ENCODE measurements at regions not wholly inside any gene's neighbourhood (a gene's known extent, or its start where the extent isn't known, plus 50 kb on each side); places are given as distances from the start of the nearest gene placed in this dataset.
"Not testable (repeated sequence)": the region's sequence is repeated elsewhere in the genome, so short reads cannot be mapped to it uniquely, and the experiment has no call there.

DNA sequence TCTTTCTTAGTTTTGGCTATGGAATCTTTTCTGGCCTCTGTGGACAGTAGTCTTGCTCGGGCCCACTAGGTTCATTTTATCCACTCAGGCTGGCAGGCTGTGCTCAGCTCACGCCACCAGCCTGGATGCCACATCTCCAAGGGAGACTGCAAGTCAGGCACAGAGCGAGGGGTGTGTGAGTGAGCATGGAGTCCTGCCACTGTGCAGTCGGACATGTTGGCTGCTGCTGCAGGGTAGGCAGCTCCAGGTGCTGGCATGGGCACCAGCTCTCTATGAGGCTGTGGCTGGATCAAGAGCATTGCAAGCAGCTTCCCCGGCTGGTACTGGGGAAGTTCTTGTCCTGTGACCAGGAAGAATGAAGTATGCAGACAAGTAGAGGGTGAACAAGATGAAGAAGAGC lies 158.9 kb downstream of the PCTP start:
- 88 to 92% methylated on average over 2 to 3 of the region's 5 CpGs for WGBS, 2 experiments (ENCODE audit: insufficient coverage in 2 of 2)

DNA sequence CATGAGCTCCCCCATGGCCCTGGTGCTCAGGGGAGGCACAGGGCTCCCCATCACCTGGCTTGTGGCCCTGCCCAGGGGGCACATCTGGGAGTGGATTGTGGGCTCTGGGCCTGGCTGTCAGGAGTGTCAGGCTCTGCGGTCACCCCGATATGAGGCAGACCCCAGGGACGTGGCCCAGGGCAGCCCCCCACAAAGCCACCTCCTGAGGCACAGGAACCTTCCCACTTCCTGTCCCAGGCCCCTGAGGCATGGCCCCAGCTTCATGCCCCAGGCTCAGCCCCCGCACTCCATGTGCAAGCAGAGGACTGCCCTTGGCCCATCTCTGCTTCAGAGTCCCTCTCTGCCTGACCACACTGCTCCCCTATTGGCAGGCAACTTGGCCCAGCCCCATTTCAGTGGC lies 160.3 kb downstream of the PCTP start:
- no peaks in the 10 kb centered on the region for H3K4me1 ChIP-seq (ENCODE audit: control insufficient read depth, insufficient read depth, low read length, poor library complexity, severe bottlenecking)
- no peaks in the 10 kb centered on the region for H3K9me3 ChIP-seq (ENCODE audit: control insufficient read depth, low read length)
- 82 to 100% methylated on average over 1 to 3 of the region's 4 CpGs for WGBS, 2 experiments (ENCODE audit: insufficient coverage in 2 of 2)
- no peak overlapping the region for H3K27ac ChIP-seq (ENCODE audit: low read depth, low read length, severe bottlenecking)
- no peak overlapping the region for H3K4me3 ChIP-seq (ENCODE audit: extremely low read depth, insufficient read depth, low read length, poor library complexity, severe bottlenecking)
- H3K36me3 ChIP-seq (ENCODE audit: control insufficient read depth, insufficient read depth, low read length), result no peaks in the 10 kb centered on the region

More for the DNA sequence above, 158.9 kb downstream of the PCTP start:
- Histone ChIP-seq H3K4me1 (ENCODE audit: control insufficient read depth, insufficient read depth, low read length, poor library complexity, severe bottlenecking) (no peaks in the 10 kb centered on the region), H3K9me3 (ENCODE audit: control insufficient read depth, low read length) (no peaks in the 10 kb centered on the region), H3K27ac (ENCODE audit: low read depth, low read length, severe bottlenecking) (no peak overlapping the region), H3K36me3 (ENCODE audit: control insufficient read depth, insufficient read depth, low read length) (no peaks in the 10 kb centered on the region), H3K4me3 (ENCODE audit: extremely low read depth, insufficient read depth, low read length, poor library complexity, severe bottlenecking) (no peak overlapping the region)

DNA sequence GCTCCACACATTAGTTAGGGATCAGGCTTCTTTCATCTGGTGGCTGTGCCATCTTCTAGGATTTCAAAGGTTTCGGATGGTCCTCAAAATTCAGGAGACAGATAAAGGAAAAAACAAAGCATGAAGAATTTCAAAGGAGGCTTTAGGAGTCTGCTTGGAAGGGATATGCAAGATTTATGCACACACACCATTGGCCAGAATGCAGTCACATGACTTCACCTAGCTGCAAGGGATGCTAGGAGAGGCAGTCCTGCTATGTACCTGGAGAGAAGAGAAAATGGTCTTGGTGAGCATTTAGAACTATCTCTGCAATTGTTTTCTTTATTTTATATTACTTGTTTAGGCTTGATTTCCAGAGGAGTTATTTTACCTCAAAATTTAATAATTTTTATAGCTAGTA lies 174.6 kb downstream of the PCTP start:
- H3K9me3 ChIP-seq (ENCODE audit: control insufficient read depth, low read length), result peaks cover 4% of the 10 kb centered on the region
- H3K4me1 ChIP-seq (ENCODE audit: control insufficient read depth, insufficient read depth, low read length, poor library complexity, severe bottlenecking), result no peaks in the 10 kb centered on the region
- no peaks in the 10 kb centered on the region for H3K36me3 ChIP-seq (ENCODE audit: control insufficient read depth, insufficient read depth, low read length)
- WGBS, 2 experiments (ENCODE audit: insufficient coverage in 2 of 2), result 88 to 100% methylated on average over 1 of the region's 1 CpG
- no peak overlapping the region for H3K27ac ChIP-seq (ENCODE audit: low read depth, low read length, severe bottlenecking)
- no peak overlapping the region for H3K4me3 ChIP-seq (ENCODE audit: extremely low read depth, insufficient read depth, low read length, poor library complexity, severe bottlenecking)

DNA sequence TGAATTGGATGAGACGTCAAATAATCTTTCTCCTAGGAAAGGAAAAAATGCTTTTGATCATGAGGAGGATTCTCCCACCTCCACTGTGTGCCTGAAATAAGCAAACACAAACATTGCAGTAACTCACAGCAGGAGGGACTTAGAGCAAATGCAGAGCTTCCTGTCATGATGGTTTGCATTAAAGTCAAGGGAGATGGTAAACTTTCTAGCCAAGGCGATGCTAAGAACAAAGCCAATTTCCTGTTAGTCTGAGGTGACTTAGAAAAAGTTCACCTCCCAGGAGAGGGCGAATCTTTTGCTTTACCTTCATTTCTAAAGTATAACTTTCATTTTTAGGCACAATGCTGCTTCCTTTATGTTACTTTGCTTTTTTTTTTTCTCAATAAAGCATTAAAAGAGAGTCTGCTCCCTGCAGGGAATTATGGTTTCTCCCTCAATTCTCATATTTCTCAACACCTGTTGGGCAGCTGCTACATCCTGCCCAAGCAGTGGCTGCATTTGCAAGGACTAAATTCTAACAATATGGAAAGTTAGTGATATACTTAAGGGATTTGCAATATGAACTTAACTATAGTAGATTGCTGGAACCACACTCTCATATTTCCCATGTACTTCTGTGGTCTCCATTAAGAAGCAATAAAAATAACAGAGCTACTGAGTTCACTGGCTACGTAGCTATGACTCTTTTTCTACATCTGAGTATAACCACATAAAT lies 175.6 kb downstream of the PCTP start:
- WGBS, 2 experiments (ENCODE audit: insufficient coverage in 2 of 2), result 30 to 39% methylated on average over 2 of the region's 4 CpGs
- no peak overlapping the region for H3K4me3 ChIP-seq (ENCODE audit: extremely low read depth, insufficient read depth, low read length, poor library complexity, severe bottlenecking)
- peaks cover 4% of the 10 kb centered on the region for H3K9me3 ChIP-seq (ENCODE audit: control insufficient read depth, low read length)
- no peaks in the 10 kb centered on the region for H3K36me3 ChIP-seq (ENCODE audit: control insufficient read depth, insufficient read depth, low read length)
- no peak overlapping the region for H3K27ac ChIP-seq (ENCODE audit: low read depth, low read length, severe bottlenecking)
- no peaks in the 10 kb centered on the region for H3K4me1 ChIP-seq (ENCODE audit: control insufficient read depth, insufficient read depth, low read length, poor library complexity, severe bottlenecking)

DNA sequence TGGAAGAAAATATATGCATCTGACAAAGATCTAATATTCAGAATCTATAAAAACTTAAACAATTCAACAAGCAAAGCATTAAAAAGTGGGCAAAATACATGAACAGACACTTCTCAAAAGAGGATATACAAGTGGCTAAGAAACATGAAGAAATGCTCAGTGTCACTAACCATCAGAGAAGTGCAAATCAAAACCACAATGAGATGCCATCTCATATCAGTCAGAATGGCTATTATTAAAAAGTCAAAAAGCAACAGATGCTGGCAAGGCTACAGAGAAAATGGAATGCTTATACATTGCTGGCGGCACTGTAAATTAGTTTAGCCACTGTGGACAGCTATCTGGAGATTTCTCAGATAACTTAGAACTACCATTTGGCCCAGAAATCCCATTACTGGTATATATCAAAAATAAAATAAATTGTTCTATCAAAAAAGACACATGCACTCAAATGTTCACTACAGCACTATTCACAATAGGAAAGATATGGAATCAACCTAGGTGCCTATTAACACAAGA lies 179.5 kb downstream of the PCTP start:
- no peaks in the 10 kb centered on the region for H3K4me1 ChIP-seq (ENCODE audit: control insufficient read depth, insufficient read depth, low read length, poor library complexity, severe bottlenecking)
- WGBS, 2 experiments (ENCODE audit: insufficient coverage in 2 of 2), result 67 to 100% methylated on average over 1 of the region's 1 CpG
- H3K36me3 ChIP-seq (ENCODE audit: control insufficient read depth, insufficient read depth, low read length), result no peaks in the 10 kb centered on the region
- H3K4me3 ChIP-seq (ENCODE audit: extremely low read depth, insufficient read depth, low read length, poor library complexity, severe bottlenecking), result no peak overlapping the region
- H3K27ac ChIP-seq (ENCODE audit: low read depth, low read length, severe bottlenecking), result no peak overlapping the region
- peaks cover 2% of the 10 kb centered on the region for H3K9me3 ChIP-seq (ENCODE audit: control insufficient read depth, low read length)

DNA sequence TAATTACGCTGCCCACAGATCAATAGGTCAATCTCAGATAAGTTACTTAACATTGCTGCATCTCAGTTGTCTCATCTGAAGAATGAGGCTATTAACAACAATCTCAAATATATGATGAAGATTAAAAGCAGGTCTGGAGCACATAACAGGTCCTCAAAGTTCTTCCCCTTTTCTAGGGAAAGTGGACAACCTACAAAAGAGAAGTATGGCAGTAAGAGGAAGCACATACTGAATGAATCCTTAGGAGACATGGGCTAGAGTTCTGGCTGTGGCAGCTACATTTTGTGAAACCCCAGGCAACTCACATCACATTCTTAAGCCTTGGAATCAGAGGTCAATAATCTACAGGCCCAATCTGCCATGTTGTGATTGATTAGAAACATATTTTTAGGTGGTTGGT lies 180.6 kb downstream of the PCTP start:
- WGBS, 2 experiments (ENCODE audit: insufficient coverage in 2 of 2), result no CpG with 5 or more reads among the region's 1 CpG
- Histone ChIP-seq H3K4me3 (ENCODE audit: extremely low read depth, insufficient read depth, low read length, poor library complexity, severe bottlenecking) (no peak overlapping the region), H3K4me1 (ENCODE audit: control insufficient read depth, insufficient read depth, low read length, poor library complexity, severe bottlenecking) (no peaks in the 10 kb centered on the region), H3K36me3 (ENCODE audit: control insufficient read depth, insufficient read depth, low read length) (no peaks in the 10 kb centered on the region), H3K27ac (ENCODE audit: low read depth, low read length, severe bottlenecking) (no peak overlapping the region), H3K9me3 (ENCODE audit: control insufficient read depth, low read length) (no peaks in the 10 kb centered on the region)

DNA sequence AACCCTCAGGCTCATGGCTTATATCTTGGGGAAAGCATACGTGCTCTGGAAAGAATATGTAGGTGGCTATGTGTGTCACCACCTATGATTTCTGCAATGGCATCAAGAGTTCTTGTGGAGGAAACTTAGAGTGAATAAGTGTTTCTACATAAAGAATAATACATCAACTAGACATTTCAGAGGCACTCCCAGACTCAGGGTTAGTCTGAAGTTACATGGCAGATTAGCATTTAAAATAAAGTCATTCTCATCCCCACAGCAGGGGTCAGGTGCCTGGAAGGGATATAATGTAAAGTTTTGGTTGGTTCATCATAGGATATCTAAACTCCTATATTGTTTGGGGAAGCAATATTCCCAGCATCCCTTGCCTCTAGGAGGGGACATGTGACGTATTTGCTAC lies 182.1 kb downstream of the PCTP start:
- 100% methylated on average over 1 of the region's 2 CpGs; no CpG with 5 or more reads in 1 of the 2 experiments for WGBS, 2 experiments (ENCODE audit: insufficient coverage in 2 of 2)
- H3K9me3 ChIP-seq (ENCODE audit: control insufficient read depth, low read length), result no peaks in the 10 kb centered on the region

DNA sequence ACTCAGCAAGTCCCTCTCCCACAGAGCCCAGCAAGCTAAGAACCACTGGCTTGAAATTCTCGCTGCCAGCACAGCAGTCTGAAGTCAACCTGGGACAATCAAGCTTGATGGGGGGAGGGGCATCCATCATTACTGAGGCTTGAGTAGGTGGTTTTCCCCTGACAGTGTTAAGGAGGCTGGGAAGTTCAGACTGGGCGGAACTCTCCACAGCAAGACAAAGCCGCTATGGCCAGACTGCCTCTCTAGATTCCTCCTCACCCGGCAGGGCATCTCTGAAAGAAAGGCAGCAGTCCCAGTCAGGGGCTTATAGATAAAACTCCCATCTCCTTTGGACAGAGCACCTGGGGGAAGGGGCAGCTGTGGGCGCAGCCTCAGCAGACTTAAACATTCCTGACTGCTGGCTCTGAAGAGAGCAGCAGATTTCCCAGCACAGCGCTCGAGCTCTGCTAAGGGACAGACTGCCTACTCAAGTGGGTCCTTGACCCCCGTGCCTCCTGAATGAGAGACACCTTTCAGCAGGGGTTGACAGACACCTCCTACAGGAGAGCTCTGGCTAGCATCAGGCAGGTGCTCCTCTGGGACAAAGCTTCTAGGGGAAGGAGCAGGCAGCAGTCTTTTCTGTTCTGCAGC lies 188.4 kb downstream of the PCTP start:
- not testable (repeated sequence) for H3K9me3 ChIP-seq (ENCODE audit: control insufficient read depth, low read length); H3K4me3 ChIP-seq (ENCODE audit: extremely low read depth, insufficient read depth, low read length, poor library complexity, severe bottlenecking); H3K27ac ChIP-seq (ENCODE audit: low read depth, low read length, severe bottlenecking); H3K4me1 ChIP-seq (ENCODE audit: control insufficient read depth, insufficient read depth, low read length, poor library complexity, severe bottlenecking); H3K36me3 ChIP-seq (ENCODE audit: control insufficient read depth, insufficient read depth, low read length)
- WGBS, 2 experiments (ENCODE audit: insufficient coverage in 2 of 2), result 47 to 52% methylated on average over 6 to 7 of the region's 8 CpGs

More for the DNA sequence above, 182.1 kb downstream of the PCTP start:
- no peak overlapping the region for H3K4me3 ChIP-seq (ENCODE audit: extremely low read depth, insufficient read depth, low read length, poor library complexity, severe bottlenecking)
- no peak overlapping the region for H3K27ac ChIP-seq (ENCODE audit: low read depth, low read length, severe bottlenecking)
- H3K4me1 ChIP-seq (ENCODE audit: control insufficient read depth, insufficient read depth, low read length, poor library complexity, severe bottlenecking), result no peaks in the 10 kb centered on the region
- H3K36me3 ChIP-seq (ENCODE audit: control insufficient read depth, insufficient read depth, low read length), result no peaks in the 10 kb centered on the region

DNA sequence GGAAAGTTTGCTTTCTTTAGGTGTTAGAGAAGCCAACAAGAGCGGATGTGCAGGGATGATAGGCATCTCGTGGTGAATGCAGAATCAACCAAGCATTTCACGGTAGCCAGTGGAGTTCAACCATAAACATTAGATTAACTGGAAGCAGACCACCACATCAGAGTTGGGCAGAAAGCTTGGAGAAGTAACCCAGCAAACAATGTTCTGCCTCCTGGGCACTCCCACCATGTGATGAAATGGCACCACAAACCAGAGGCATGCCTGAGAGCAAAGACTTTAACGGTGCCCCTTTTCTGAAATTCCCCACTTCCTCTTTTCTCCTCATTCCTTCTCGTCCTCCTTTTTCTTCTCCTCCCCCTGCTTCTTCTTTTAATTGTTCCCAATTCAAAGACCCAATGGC lies 193.5 kb upstream of the ANKFN1 start:
- H3K4me1 ChIP-seq (ENCODE audit: control insufficient read depth, insufficient read depth, low read length, poor library complexity, severe bottlenecking), result no peaks in the 10 kb centered on the region
- WGBS, 2 experiments (ENCODE audit: insufficient coverage in 2 of 2), result 81 to 83% methylated on average over 3 to 4 of the region's 5 CpGs
- no peaks in the 10 kb centered on the region for H3K36me3 ChIP-seq (ENCODE audit: control insufficient read depth, insufficient read depth, low read length)
- no peak overlapping the region for H3K27ac ChIP-seq (ENCODE audit: low read depth, low read length, severe bottlenecking)
- no peak overlapping the region for H3K4me3 ChIP-seq (ENCODE audit: extremely low read depth, insufficient read depth, low read length, poor library complexity, severe bottlenecking)
- no peaks in the 10 kb centered on the region for H3K9me3 ChIP-seq (ENCODE audit: control insufficient read depth, low read length)

DNA sequence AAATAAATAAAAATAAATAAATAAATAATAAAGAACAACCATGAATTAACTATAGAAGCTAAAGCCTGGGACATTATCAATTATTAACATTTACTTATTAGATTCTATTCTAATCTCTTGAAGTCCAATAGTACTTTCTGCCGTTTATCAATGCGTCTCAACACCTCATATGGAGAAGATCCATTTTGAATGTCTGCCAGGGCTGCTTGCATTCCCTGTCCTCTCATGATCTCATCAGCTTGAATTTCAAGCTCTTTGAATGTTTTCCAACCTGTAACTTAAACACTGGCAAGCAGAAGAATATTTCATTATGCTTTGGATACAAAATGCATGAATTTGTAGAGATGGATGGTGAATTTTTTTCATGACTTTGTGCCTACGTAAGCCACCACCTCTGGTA lies 191.9 kb upstream of the ANKFN1 start:
- Histone ChIP-seq H3K36me3 (ENCODE audit: control insufficient read depth, insufficient read depth, low read length) (no peaks in the 10 kb centered on the region), H3K4me3 (ENCODE audit: extremely low read depth, insufficient read depth, low read length, poor library complexity, severe bottlenecking) (no peak overlapping the region), H3K9me3 (ENCODE audit: control insufficient read depth, low read length) (no peaks in the 10 kb centered on the region), H3K27ac (ENCODE audit: low read depth, low read length, severe bottlenecking) (no peak overlapping the region), H3K4me1 (ENCODE audit: control insufficient read depth, insufficient read depth, low read length, poor library complexity, severe bottlenecking) (no peaks in the 10 kb centered on the region)
- 94 to 100% methylated on average over 1 to 2 of the region's 3 CpGs for WGBS, 2 experiments (ENCODE audit: insufficient coverage in 2 of 2)

DNA sequence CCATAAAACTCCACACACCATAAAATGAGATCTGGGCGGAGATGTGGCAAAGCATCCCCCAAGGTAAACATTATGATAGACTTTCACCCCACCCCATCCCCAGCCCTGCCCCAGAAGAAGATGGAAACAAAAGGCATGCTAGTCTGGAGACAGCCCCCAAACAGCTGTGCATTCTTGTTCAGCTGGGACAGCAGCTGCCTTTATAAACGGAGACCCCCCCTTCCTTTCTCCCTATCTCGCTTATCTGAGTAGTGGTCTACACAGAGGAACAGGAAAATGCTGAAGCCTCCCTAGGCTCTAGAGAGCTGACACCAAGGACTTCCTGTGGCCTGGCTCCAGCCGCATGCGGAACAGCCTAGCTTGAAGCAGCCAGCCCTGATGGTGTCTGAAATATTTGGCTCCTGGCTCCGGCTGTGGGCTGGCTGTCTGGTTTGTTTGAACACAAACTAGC lies 190.3 kb upstream of the ANKFN1 start:
- Histone ChIP-seq H3K27ac (ENCODE audit: low read depth, low read length, severe bottlenecking) (peak overlapping the region; percentile 26), H3K4me3 (ENCODE audit: extremely low read depth, insufficient read depth, low read length, poor library complexity, severe bottlenecking) (no peak overlapping the region), H3K9me3 (ENCODE audit: control insufficient read depth, low read length) (no peaks in the 10 kb centered on the region), H3K4me1 (ENCODE audit: control insufficient read depth, insufficient read depth, low read length, poor library complexity, severe bottlenecking) (no peaks in the 10 kb centered on the region), H3K36me3 (ENCODE audit: control insufficient read depth, insufficient read depth, low read length) (no peaks in the 10 kb centered on the region)
- 84 to 88% methylated on average over 3 of the region's 6 CpGs for WGBS, 2 experiments (ENCODE audit: insufficient coverage in 2 of 2)
